Neural crest cell (in vitro differentiated cells): ENCODE measurements at regions not wholly inside any gene's neighbourhood (a gene's known extent, or its start where the extent isn't known, plus 50 kb on each side); places are given as distances from the start of the nearest gene placed in this dataset.

Source experiments
- DNase-seq: peaks from one replicate; pipeline ENCODE4 v3.0.0; 2021; ENCODE audit warnings: low read depth, mixed read lengths, low spot score
- H3K27ac Mint-ChIP-seq: one replicate; pipeline ENCODE4 v1.8.0; 2021; ENCODE audit warnings: mild to moderate bottlenecking, mixed read lengths; ENCODE audit not compliant: unreplicated experiment
- H3K27me3 Mint-ChIP-seq: 2 replicates; pipeline ENCODE4 v1.8.0; 2021; ENCODE audit warnings: low read depth, mild to moderate bottlenecking, mixed read lengths
- H3K36me3 Mint-ChIP-seq: 2 replicates; pipeline ENCODE4 v1.8.0; 2021; ENCODE audit warnings: low read depth, mild to moderate bottlenecking, mixed read lengths
- H3K4me1 Mint-ChIP-seq: 2 replicates; pipeline ENCODE4 v1.8.0; 2021; ENCODE audit warnings: mixed read lengths
- H3K4me3 Mint-ChIP-seq: one replicate; pipeline ENCODE4 v1.8.0; 2021; ENCODE audit warnings: mild to moderate bottlenecking, mixed read lengths
- H3K9me3 Mint-ChIP-seq: 2 replicates; pipeline ENCODE4 v1.8.0; 2021; ENCODE audit warnings: mixed read lengths
- TF ChIP-seq, protein P1 (sequence below): fragments of 200-600 bp; sonication (generic); conservative IDR thresholded peaks from 2 replicates; pipeline ENCODE4 v1.5.0; 2021; ENCODE audit warnings: antibody characterized with exemption, mild to moderate bottlenecking

DNA sequence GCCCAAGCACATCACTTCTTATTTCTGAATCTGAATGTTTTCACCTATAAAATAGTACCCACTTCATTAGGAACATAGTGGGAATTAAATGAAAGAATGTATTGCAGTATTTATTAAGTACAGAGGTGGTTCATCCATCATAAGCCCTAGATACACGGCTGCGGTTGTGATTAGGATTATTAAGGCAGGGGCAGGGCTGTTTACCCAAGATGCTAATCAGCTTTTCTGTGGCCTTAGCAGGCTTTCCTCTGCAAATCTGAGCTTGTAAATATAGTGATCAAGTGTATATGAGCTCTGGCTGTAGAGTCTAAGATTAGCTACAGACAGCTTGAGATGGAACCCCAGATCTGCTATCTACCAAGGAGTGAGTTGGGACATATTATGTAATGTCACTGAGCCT lies 124.1 kb upstream of the ADRA1B start:
- H3K4me3 Mint-ChIP-seq, result no peak overlapping the region
- TF ChIP-seq, protein P1, sequence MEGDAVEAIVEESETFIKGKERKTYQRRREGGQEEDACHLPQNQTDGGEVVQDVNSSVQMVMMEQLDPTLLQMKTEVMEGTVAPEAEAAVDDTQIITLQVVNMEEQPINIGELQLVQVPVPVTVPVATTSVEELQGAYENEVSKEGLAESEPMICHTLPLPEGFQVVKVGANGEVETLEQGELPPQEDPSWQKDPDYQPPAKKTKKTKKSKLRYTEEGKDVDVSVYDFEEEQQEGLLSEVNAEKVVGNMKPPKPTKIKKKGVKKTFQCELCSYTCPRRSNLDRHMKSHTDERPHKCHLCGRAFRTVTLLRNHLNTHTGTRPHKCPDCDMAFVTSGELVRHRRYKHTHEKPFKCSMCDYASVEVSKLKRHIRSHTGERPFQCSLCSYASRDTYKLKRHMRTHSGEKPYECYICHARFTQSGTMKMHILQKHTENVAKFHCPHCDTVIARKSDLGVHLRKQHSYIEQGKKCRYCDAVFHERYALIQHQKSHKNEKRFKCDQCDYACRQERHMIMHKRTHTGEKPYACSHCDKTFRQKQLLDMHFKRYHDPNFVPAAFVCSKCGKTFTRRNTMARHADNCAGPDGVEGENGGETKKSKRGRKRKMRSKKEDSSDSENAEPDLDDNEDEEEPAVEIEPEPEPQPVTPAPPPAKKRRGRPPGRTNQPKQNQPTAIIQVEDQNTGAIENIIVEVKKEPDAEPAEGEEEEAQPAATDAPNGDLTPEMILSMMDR, result no peak
- H3K27me3 Mint-ChIP-seq, result no peaks in the 10 kb centered on the region
- DNase-seq, result no peak
- H3K4me1 Mint-ChIP-seq, result no peaks in the 10 kb centered on the region
- no peak overlapping the region for H3K27ac Mint-ChIP-seq
- no peaks in the 10 kb centered on the region for H3K36me3 Mint-ChIP-seq
- no peaks in the 10 kb centered on the region for H3K9me3 Mint-ChIP-seq

DNA sequence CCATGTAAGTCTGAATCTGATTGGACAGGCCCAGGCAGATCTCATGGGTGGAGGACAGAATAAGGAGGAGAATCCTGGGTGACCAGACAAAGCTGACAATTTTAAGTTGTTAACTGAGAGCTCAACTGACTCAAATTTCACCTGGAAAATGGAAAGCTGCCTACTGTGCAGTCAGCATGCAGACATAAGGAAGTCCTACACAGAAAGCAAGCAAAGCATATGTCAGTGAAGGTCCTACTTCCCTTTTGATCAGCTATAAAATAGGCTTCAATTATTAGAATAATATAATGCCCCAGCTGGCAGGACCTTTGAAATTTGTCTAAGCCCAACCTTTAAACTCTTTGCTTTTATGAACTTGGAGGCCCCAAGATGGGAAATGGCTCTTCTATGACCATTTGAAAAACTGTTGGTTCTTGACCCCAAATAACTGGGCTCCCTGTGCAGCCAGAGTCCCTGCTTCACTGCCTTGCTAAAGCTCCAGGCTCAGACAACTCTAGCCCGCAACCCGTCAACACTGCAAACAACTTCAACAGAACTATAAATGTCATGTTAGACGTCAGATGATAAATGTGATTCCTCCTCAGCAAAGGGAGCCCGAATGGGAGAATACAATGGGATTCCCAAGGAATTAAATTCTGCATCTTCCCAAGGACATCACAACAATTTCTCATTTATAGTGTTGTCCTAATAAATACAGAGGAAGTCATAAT lies 118.9 kb upstream of the ADRA1B start:
- TF ChIP-seq, protein P1, result no peak
- Mint-ChIP-seq H3K9me3 (no peaks in the 10 kb centered on the region), H3K27ac (no peak overlapping the region), H3K4me1 (no peaks in the 10 kb centered on the region), H3K4me3 (no peak overlapping the region), H3K27me3 (no peaks in the 10 kb centered on the region), H3K36me3 (no peaks in the 10 kb centered on the region)
- no peak for DNase-seq

DNA sequence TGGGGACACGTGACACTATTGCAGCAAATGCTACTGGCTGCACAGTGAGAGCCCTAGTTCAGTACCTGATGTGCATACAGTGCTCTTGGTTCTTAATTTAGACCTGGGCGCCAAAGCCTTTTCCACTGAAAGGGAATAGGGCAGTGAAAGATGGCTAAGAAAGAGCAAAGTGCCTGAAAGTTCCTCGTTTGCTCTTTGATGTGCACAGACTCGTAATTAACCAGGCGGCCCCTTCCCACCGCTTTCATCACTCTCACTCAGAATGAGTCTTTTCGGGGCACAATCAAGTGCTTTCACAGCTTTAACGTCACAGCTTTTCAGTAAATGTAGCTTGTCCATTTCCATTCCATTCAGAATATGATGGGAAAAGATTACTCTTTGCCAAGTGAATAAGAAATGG lies 116.6 kb upstream of the ADRA1B start:
- Mint-ChIP-seq H3K4me1 (no peaks in the 10 kb centered on the region), H3K27ac (no peak overlapping the region), H3K27me3 (no peaks in the 10 kb centered on the region), H3K4me3 (no peak overlapping the region), H3K36me3 (no peaks in the 10 kb centered on the region), H3K9me3 (no peaks in the 10 kb centered on the region)
- DNase-seq, result no peak
- TF ChIP-seq, protein P1, result no peak

DNA sequence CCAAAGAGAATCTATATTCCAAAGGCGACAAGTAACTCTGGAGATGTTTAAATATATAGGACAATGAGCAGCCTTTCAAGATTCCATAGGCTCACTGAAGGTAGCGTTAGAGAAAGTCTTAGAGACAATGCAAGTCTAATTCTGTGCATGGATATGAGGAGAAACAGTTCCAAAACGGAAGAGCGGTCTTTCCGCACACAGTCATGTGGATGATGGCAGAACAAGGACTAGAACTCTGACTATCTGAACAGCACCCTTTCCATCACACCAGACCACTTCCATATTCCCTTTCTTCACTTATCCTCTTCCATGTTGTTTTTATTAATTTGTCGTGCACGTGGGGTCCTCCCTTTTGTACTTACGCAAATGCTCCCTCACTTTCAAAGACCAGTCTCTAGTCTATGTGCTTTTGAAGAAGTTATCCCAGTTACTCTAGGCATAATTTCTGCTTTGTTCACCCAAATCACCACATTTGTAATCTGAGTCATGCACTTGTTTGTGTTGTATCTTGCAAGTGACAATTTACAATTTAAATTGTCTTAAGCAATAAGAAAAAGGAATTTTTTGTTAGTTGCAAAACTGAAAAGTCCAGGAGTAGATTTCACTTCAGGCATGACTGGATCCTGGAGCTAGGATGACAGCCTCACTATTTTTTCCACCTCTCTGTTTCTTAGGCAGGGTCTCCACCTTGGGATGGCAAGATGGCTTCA lies 116.0 kb upstream of the ADRA1B start:
- Mint-ChIP-seq H3K4me1 (no peaks in the 10 kb centered on the region), H3K4me3 (no peak overlapping the region), H3K9me3 (no peaks in the 10 kb centered on the region), H3K27me3 (no peaks in the 10 kb centered on the region), H3K36me3 (no peaks in the 10 kb centered on the region), H3K27ac (no peak overlapping the region)
- TF ChIP-seq, protein P1, result no peak
- no peak for DNase-seq

DNA sequence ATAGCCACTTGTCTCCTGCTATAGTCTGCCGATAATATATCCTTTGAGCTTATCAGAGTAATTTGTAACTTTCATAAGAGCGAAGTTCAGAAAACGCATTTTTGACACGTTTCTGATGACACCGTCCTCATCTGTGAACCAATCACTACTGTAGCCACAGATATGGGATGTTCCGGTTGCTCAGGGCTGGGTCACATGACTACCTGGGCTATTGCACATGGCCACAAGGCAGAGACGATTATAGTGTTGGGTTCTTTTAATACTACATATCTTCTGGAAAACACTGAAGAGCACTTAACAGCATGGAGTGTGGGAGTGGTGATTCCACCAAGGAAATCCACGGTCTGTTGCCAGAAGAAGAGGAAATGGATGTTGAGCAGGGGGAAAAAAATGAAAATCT lies 115.0 kb upstream of the ADRA1B start:
- no peak for DNase-seq
- H3K27ac Mint-ChIP-seq, result no peak overlapping the region
- H3K27me3 Mint-ChIP-seq, result no peaks in the 10 kb centered on the region
- no peak overlapping the region for H3K4me3 Mint-ChIP-seq
- no peaks in the 10 kb centered on the region for H3K36me3 Mint-ChIP-seq
- H3K9me3 Mint-ChIP-seq, result no peaks in the 10 kb centered on the region
- TF ChIP-seq, protein P1, result no peak
- no peaks in the 10 kb centered on the region for H3K4me1 Mint-ChIP-seq
